HG03354 (cell line): ENCODE measurements at regions not wholly inside any gene's neighbourhood (a gene's known extent, or its start where the extent isn't known, plus 50 kb on each side); places are given as distances from the start of the nearest gene placed in this dataset.

Experiments used
- ATAC-seq: cut with Tn5 transposase; IDR thresholded peaks from one replicate; pipeline ENCODE4 v1.9.1; 2021; ENCODE audit warnings: mild to moderate bottlenecking; ENCODE audit not compliant: unreplicated experiment, poor library complexity, severe bottlenecking

DNA sequence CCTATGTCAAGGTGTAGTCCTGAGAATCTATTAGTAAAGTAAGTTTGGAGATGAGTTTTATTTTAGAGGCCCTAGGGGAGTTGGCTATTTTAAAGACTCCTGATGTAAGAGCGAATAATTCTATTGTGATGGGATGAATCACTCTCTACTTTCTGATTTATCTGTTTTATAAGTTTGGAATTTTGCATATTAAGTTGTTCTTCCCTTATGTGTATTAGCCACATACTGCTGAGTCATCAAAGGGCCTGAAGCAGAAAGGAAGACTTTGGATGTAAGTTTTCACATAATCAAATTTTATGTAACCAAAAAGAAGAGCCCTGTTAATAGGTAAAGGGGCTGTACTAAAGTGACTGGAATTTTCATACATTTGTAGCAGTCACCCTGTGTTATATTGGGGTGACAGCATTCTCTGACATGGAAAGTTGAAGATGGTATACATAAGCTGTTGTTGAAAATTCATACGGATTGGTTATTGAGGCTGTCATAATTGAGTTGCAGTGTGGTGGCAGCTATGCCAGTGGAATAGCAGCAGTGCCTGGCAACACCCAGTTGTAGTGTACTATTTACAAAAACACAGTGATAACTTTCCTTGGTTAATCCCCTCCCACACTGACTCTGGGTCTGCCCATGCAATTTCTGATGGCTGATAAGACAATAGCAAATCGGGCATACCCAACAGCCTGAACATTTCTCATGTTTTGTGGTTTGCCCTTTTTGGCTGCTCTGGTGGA lies 90.6 kb upstream of the NTM start:
- no peak for ATAC-seq

DNA sequence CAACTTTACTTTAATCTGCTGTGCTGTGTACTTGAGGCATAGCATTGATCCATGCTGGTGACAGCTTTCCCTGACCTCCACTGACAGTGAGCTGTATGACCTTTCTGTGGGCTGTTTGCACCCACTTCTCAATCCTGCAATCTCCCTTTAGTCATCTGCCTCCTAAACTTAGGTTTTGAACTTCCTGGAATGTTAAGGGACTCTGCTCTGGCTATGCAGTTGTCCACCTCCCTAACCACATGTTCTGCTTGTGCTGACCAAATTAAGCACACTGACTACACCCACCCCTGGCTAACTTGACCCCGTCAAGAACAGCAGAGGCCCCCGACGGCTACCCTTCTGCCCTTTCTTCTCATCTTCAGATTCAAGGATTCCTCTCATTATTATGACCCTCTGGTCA lies 89.1 kb upstream of the NTM start:
- no peak for ATAC-seq

DNA sequence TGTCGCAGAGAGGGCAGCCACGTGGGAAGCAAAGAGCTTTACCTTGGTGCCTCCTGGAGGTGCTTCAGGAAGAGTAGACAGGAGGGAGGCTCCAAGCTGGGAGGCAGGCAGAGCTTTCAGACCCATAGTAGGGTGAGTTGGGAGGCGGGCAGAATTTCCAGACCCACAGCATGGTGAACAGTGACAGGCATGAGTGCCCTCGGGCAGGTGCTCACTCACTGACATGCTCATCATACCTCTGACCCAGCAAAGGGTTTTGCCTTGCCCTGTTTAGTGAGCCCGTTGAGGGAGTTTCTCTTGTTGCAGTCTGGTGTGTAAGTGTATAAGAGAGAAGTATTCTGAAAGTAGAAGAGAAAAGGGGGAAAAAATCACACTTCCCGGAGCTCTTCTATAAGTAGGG lies 86.4 kb upstream of the NTM start:
- ATAC-seq, result no peak

DNA sequence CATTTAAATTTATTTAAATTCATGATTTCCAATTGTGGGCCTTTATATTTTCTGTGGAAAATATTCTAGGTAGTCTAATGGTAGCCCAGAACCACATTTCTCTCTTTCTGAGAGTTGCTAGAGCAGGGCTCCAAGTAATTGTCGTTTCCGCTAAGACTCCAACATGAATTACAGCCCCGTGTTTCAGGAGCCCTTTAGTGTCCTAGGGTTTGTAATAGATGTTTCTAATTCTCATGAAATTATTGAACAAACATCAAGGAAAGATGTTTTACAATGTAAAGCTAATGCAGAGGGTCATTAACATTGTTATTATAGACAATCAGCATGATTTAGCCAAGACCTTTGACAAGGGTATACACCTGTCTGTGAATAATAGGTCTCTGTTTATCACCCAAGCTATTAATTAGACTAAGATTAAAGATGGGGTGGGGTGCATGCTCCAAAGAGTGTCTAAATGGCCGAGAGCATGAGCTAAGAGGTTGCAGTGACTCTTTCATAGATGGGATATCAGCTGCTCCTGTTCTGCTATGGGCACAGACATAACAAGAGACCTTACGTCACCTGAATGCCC lies 81.8 kb upstream of the NTM start:
- no peak for ATAC-seq

DNA sequence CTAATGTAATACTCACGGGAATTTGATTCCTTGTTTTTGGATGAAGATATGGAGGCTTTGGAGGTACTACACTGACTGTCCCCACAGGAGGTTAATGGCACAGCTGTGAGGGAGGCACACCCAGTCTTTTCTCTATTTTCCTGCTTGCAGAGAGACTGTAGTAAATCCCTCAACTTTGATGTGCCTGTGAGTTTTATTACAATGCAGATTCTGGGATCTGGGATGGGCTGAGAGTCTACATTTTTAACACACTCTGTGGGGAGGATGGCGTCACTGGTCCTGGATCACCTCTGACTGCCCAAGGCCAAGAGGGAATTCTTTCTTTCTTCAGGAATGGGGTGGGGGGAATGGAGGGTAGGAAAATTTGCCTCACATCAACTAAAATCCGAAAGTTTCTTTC lies 80.2 kb upstream of the NTM start:
- ATAC-seq, result no peak

DNA sequence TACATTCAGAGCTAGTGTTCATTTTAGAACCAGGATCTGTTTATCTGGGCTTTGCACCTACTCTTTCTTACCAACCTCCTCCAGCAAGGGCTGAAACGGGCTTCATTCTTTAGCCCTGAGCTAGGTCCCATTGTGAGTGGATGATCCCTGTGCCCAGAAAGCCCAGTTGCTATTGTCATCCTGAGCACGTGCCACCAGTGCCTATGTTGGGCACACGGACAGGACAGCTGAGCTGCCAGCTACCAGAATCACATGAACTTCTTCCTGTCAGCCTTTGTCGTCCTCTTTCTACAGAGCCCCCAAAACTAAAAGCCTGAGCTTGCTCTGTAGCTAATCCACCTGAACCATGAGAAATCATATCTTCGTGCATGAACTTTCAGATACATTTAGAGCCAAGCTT lies 74.4 kb upstream of the NTM start:
- ATAC-seq, result no peak

DNA sequence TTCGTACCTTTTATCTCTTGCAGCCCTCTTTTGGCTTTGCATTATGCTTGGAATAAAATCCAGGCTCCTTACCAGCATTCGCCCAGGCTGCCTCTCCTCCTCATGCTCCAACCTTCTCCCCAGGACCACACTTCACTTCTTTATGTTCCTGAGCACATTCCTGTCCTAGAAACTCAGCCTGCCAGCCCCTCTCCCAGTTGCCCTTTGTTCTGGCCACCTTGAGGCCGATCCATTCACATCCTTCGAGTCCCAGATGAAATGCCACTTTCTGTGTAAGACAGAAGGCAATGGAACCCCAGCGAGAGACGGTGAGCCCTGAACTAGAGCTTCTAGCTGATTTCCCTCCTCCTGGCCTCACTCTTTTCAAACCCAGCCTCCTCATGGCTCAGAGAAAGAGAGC lies 73.0 kb upstream of the NTM start:
- no peak for ATAC-seq

DNA sequence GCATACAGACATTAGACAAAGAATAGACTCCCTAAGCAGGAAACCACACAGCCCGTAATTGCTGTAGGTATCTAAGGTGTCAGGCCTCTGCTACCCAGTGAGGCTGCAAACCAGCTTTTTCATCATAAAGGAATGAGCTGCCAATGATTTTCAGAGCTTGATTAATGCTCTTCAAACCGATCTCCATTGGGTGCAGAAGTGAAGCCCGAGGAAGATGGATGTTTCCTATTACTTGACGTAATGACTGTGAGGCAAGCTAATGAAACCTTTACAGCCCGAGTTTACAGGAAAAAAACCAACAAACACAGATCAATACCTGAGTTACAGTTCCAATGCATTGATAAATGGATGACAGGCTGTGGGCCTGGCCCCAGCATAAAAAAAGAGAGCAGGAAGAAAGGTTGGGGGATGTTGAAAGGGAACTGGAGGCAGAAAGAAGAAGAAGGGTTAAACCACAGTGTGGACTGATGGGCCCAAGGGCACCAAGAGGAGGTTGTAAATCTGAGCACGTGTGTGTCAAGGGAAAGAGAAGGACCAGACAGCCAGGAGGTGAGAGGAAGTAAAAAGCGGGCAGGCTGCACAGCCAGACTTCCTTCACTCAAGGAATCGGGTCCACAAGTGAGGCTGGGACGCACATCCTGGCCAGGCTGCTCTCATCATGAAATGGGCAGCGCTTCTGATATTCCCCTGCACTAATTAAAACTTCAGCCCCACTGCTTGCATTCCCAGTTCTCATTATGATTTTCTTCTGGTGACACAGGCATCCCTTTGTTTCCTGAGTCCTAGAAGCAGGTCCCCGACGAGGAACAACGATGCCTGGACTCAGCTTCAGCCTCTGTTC lies 70.6 kb upstream of the NTM start:
- ATAC-seq, result no peak

DNA sequence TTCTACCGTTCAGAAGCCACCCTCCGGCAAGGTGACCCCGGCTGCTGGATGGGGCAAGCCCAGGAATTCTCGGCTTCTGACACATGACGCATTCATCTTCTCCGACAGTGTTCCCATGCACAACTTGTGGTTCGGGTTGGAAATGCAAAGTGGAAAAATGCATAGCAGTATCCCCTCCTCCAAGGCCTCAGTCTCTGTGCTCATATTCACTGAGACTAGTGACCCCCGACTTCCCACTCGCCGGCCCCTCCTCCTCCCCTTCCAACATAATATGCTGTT lies 70.0 kb upstream of the NTM start:
- no peak for ATAC-seq

DNA sequence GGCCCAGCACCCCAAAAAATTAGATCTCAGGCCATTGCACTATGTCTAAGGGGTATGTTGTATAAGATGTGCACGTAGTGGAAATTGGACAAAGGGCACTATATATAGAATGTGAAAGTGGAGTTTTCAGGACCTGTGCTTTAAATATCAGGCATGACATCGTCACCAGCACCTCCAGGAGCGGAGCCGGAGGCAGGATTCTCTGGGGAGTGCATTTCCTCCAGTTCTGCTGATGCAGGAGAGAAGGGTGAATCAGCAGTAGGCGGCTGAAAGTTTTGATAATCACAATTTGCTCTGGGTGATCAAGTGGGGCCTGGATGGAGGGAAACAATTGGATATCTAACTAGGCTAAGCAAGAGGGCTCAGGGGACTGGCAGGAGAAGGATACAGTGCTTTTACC lies 69.1 kb upstream of the NTM start:
- no peak for ATAC-seq

DNA sequence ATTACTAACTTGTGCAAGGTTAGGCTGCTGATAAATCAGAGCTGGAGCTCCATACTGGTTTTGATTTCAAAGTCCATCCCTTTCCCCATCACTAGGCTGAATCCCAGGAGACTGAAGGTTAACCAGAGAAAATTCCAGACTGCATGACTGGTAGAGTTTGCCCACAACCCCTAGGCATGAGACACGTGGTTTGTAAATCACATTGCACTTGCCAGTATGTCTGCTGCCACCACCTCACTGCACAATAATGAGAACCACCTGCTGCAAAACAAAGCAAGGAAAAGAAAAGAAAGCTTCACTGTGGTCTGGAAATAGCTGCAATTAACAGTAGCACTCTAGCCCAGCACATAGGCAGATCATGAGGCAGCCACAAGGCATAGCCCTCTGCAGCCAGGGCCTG lies 67.6 kb upstream of the NTM start:
- no peak for ATAC-seq

DNA sequence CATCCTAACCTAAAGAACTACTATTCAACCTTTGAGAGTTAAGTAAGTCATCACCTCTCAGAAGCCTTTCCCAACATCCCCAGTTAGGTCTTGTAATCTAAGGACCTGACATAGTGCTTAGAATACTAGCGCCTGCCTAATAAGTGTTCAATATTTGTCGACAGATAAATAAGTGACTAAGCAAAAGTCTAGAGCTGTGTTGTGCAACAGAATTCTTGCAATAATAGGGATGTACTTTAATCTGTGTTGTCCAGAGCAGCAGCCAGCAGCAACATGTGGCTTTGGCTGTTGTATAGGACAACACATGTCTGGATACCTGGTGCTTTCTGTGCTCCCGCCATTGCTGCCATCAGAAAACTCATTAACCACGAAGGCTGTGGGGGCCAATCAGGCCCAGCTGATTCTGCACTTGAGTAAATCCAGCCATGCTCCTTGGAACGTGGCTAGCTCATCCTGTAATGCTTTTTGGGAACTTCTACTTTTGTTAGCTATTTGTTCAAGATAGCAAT lies 66.8 kb upstream of the NTM start:
- ATAC-seq, result no peak

DNA sequence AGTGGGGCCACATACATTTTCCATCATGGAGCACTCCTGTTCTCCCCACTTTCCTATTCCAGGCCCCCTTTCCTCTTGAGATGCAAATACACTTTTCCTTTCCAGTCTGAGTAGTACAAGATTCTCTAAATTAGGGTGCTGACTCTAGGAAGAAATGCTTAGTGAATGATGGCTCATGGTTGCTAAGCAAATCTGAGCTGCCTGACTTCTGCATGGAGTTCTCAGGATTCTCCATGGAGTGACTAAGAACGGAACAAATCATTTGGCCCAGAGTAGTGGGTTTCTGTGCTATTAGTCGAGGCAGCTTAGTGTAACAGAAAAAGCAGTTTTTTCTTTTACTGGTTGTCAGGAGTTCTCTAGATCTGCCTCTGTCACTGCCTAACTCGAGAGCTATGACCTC lies 65.4 kb upstream of the NTM start:
- ATAC-seq, result no peak

DNA sequence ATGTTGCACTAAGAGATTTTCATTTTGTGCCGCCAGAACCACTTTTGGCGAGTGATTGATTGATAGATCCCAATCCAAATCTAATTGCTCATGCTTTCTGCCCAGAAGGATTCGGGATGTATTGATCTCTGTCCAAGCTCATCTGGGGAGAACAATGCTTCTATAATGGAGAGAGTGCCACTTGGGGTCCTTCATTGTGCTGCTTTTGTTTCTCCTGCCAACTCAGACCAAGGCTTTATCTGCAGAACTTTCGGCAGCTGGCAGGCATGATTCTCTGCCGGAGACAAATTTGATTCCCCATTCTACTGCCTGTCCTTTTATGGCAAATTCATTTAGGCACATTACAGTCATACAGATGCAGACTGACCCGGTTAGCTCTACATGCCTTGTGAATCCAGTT lies 62.9 kb upstream of the NTM start:
- ATAC-seq, result no peak

DNA sequence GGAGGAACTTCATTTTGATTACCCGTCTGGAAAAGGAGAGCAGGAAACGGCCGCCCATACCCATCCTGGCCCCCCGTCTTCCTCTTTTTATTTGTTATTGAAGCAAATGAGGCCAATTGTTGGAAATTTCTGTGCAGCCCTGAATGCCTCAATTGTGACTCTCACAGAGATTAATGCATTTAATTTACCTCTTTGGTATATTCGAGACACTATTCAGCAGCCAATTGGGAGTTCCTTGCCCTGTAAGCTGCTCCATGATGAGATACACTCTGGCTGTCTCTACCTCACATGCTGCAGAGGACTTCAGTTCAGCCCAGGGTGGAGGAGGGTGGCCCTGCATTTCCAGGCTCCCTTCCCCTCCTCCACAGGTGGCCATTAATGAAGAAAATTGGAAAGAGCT lies 60.6 kb upstream of the NTM start:
- ATAC-seq, result no peak

DNA sequence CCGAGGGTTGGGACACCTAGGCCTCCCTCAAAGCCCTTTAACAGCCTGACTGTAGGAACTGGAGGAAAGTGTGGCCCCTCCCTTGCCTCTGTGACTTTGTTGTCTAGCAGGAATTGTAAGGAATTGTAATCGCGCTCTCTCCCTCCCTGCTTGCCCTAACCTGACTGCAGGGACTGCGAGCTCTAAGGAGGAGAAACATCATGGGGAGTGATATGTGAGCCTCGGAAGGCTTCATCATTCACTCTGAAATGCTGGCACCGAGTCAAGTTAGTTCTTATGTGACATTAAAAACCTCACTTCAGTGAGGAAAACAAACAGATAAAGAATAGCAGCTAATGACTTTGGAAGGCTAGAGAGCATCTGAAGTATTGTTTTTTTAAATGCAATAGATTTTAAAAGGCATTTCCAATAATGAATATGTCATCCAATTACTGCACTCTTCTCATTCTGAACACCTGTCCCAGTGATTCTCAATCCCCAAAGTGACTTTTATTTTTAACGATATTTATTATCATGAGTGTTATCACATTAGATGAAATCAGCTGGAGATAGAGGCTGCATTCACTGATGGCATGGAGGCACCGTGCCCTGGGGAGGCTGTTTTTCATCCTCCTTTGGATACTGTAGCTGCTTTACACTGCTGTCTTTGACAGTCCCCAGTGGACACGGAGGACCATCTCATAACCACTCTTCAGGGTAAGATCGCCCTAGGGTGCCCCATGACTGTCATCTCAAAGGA lies 58.5 kb upstream of the NTM start:
- ATAC-seq, result no peak
